GM20000 (cell line): ENCODE measurements at regions not wholly inside any gene's neighbourhood (a gene's known extent, or its start where the extent isn't known, plus 50 kb on each side); places are given as distances from the start of the nearest gene placed in this dataset.

ENCODE experiments used
- DNase-seq: peaks from one replicate; pipeline ENCODE4 v3.0.0; 2012; ENCODE audit warnings: low spot score
- CTCF ChIP-seq: IDR thresholded peaks from 2 replicates; pipeline ENCODE4 v1.5.1; 2012; ENCODE audit warnings: mild to moderate bottlenecking, control low read depth; ENCODE audit errors: extremely low read depth, missing control alignments

- TF ChIP-seq CTCF: no peak
- no peak for DNase-seq
Observed at GRCh38 chr3:169029674-169030285, 633.7 kb downstream of the MECOM start.

- TF ChIP-seq CTCF: no peak
- DNase-seq: no peak
Observed at GRCh38 chr3:169028716-169029115, 634.8 kb downstream of the MECOM start.

GRCh38 chr3:169026543-169027182, 636.8 kb downstream of the MECOM start:
- no peak for TF ChIP-seq CTCF
- no peak for DNase-seq

GRCh38 chr3:169022457-169022856, 641.1 kb downstream of the MECOM start:
- no peak for DNase-seq
- TF ChIP-seq CTCF: no peak

- no peak for DNase-seq
- TF ChIP-seq CTCF: no peak
Observed at GRCh38 chr3:169020371-169020770, 643.1 kb downstream of the MECOM start.

- no peak for DNase-seq
- TF ChIP-seq CTCF: no peak
Observed at GRCh38 chr3:169009453-169009852, 654.1 kb downstream of the MECOM start.

GRCh38 chr3:169008776-169009358, 654.6 kb downstream of the MECOM start:
- DNase-seq: no peak

More at GRCh38 chr3:169008776-169009358, 654.6 kb downstream of the MECOM start:
- TF ChIP-seq CTCF: no peak
